Amniotic stem cell (primary cell): ENCODE measurements at regions not wholly inside any gene's neighbourhood (a gene's known extent, or its start where the extent isn't known, plus 50 kb on each side); places are given as distances from the start of the nearest gene placed in this dataset.
"Not testable (repeated sequence)": the region's sequence is repeated elsewhere in the genome, so short reads cannot be mapped to it uniquely, and the experiment has no call there.

Experiments
- DNase-seq: peaks from one replicate; lab custom pipeline; 2025; lab: John Stamatoyannopoulos, UW

- no peak for DNase-seq
These were observed 605.6 kb upstream of the TEX47 start for GRCh38 chr7:89401099-89401498.

- no peak for DNase-seq
These were observed 606.2 kb upstream of the TEX47 start for GRCh38 chr7:89401690-89402089.

- no peak for DNase-seq
These were observed 656.4 kb upstream of the TEX47 start for GRCh38 chr7:89451911-89452310.

- no peak for DNase-seq
These were observed 661.0 kb upstream of the TEX47 start for GRCh38 chr7:89456556-89456955.

GRCh38 chr7:89458114-89458513 lies 662.6 kb upstream of the TEX47 start:
- no peak for DNase-seq

- no peak for DNase-seq
These were observed 678.9 kb upstream of the TEX47 start for GRCh38 chr7:89474456-89474855.

GRCh38 chr7:89477991-89478390 lies 676.3 kb upstream of the STEAP1 start:
- DNase-seq, result no peak

GRCh38 chr7:89495704-89496103 lies 658.6 kb upstream of the STEAP1 start:
- no peak for DNase-seq

GRCh38 chr7:89500084-89500483 lies 654.2 kb upstream of the STEAP1 start:
- DNase-seq, result no peak

GRCh38 chr7:89503281-89503680 lies 651.0 kb upstream of the STEAP1 start:
- DNase-seq, result no peak

GRCh38 chr7:89507034-89507433 lies 647.2 kb upstream of the STEAP1 start:
- DNase-seq, result no peak

- no peak for DNase-seq
These were observed 642.4 kb upstream of the STEAP1 start for GRCh38 chr7:89511900-89512299.

- DNase-seq, result no peak
These were observed 639.3 kb upstream of the STEAP1 start for GRCh38 chr7:89514970-89515369.

GRCh38 chr7:89517815-89518214 lies 636.5 kb upstream of the STEAP1 start:
- DNase-seq, result no peak

- DNase-seq, result no peak
These were observed 604.5 kb upstream of the STEAP1 start for GRCh38 chr7:89549768-89550167.

GRCh38 chr7:89554209-89554608 lies 600.1 kb upstream of the STEAP1 start:
- no peak for DNase-seq

GRCh38 chr7:89559596-89559995 lies 594.7 kb upstream of the STEAP1 start:
- DNase-seq, result no peak

GRCh38 chr7:89563597-89563996 lies 590.7 kb upstream of the STEAP1 start:
- no peak for DNase-seq

- no peak for DNase-seq
These were observed 569.4 kb upstream of the STEAP1 start for GRCh38 chr7:89584896-89585295.

- DNase-seq, result no peak
These were observed 561.1 kb upstream of the STEAP1 start for GRCh38 chr7:89593125-89593524.

GRCh38 chr7:89602984-89603383 lies 551.3 kb upstream of the STEAP1 start:
- no peak for DNase-seq

- no peak for DNase-seq
These were observed 548.9 kb upstream of the STEAP1 start for GRCh38 chr7:89605362-89605761.

GRCh38 chr7:89606511-89606910 lies 547.8 kb upstream of the STEAP1 start:
- no peak for DNase-seq

- no peak for DNase-seq
These were observed 546.5 kb upstream of the STEAP1 start for GRCh38 chr7:89607792-89608191.

- DNase-seq, result not testable (repeated sequence)
These were observed 537.4 kb upstream of the STEAP1 start for GRCh38 chr7:89616829-89617228.
